Osteocyte (in vitro differentiated cells): ENCODE measurements at regions not wholly inside any gene's neighbourhood (a gene's known extent, or its start where the extent isn't known, plus 50 kb on each side); places are given as distances from the start of the nearest gene placed in this dataset.
A peak's percentile ranks its signal among the peaks of the same experiment; 100 is the strongest.

Experiments used
- DNase-seq: peaks from one replicate; pipeline ENCODE4 v3.0.0; 2021; ENCODE audit warnings: mixed read lengths; ENCODE audit not compliant: unreplicated experiment; ENCODE audit errors: extremely low spot score
- H3K27ac Mint-ChIP-seq: one replicate; pipeline ENCODE4 v1.8.0; 2021; ENCODE audit warnings: mild to moderate bottlenecking, mixed read lengths; ENCODE audit not compliant: unreplicated experiment
- H3K27me3 Mint-ChIP-seq: one replicate; pipeline ENCODE4 v1.8.0; 2021; ENCODE audit warnings: mixed read lengths; ENCODE audit not compliant: unreplicated experiment
- H3K36me3 Mint-ChIP-seq: one replicate; pipeline ENCODE4 v1.8.0; 2021; ENCODE audit warnings: mixed read lengths; ENCODE audit not compliant: unreplicated experiment
- H3K4me1 Mint-ChIP-seq: one replicate; pipeline ENCODE4 v1.8.0; 2021; ENCODE audit warnings: mixed read lengths; ENCODE audit not compliant: unreplicated experiment
- H3K4me3 Mint-ChIP-seq: one replicate; pipeline ENCODE4 v1.8.0; 2021; ENCODE audit warnings: mild to moderate bottlenecking, moderate library complexity, mixed read lengths; ENCODE audit not compliant: unreplicated experiment
- H3K9me3 Mint-ChIP-seq: one replicate; pipeline ENCODE4 v1.8.0; 2021; ENCODE audit warnings: mixed read lengths; ENCODE audit not compliant: unreplicated experiment
- CTCF ChIP-seq: fragments of 200-600 bp; sonication (generic); IDR thresholded peaks from 2 replicates; pipeline ENCODE4 v1.5.0; 2021; ENCODE audit warnings: antibody characterized with exemption, mild to moderate bottlenecking, moderate library complexity

- Mint-ChIP-seq H3K27me3 (peaks cover 20% of the 10 kb centered on the region), H3K4me1 (no peaks in the 10 kb centered on the region), H3K4me3 (no peak overlapping the region), H3K27ac (no peak overlapping the region), H3K9me3 (no peaks in the 10 kb centered on the region), H3K36me3 (no peaks in the 10 kb centered on the region)
- peak; percentile 21 for DNase-seq
- no peak for TF ChIP-seq CTCF
These were observed 62.4 kb upstream of the SLC66A3 start for GRCh38 chr2:11092701-11093335.

- Mint-ChIP-seq H3K36me3 (no peaks in the 10 kb centered on the region), H3K27me3 (peaks cover 20% of the 10 kb centered on the region)
- DNase-seq, result peak; percentile 76
These were observed 61.8 kb upstream of the SLC66A3 start for GRCh38 chr2:11093467-11093866.

GRCh38 chr2:11094021-11094810, 61.1 kb upstream of the SLC66A3 start:
- H3K27ac Mint-ChIP-seq, result no peak overlapping the region
- H3K4me1 Mint-ChIP-seq, result no peaks in the 10 kb centered on the region
- H3K9me3 Mint-ChIP-seq, result no peaks in the 10 kb centered on the region
- H3K27me3 Mint-ChIP-seq, result peaks cover 20% of the 10 kb centered on the region
- no peak for TF ChIP-seq CTCF
- no peak overlapping the region for H3K4me3 Mint-ChIP-seq
- H3K36me3 Mint-ChIP-seq, result no peaks in the 10 kb centered on the region
- DNase-seq, result peak; percentile 73

More at GRCh38 chr2:11093467-11093866, 61.8 kb upstream of the SLC66A3 start:
- Mint-ChIP-seq H3K27ac (no peak overlapping the region), H3K9me3 (no peaks in the 10 kb centered on the region), H3K4me3 (no peak overlapping the region), H3K4me1 (no peaks in the 10 kb centered on the region)
- TF ChIP-seq CTCF, result no peak

GRCh38 chr2:11096591-11096990, 58.7 kb upstream of the SLC66A3 start:
- no peak overlapping the region for H3K27ac Mint-ChIP-seq
- no peaks in the 10 kb centered on the region for H3K9me3 Mint-ChIP-seq
- no peaks in the 10 kb centered on the region for H3K36me3 Mint-ChIP-seq
- no peak for TF ChIP-seq CTCF
- DNase-seq, result peak; percentile 34
- H3K4me3 Mint-ChIP-seq, result no peak overlapping the region
- no peaks in the 10 kb centered on the region for H3K4me1 Mint-ChIP-seq
- H3K27me3 Mint-ChIP-seq, result peaks cover 17% of the 10 kb centered on the region

GRCh38 chr2:11097038-11097720, 58.1 kb upstream of the SLC66A3 start:
- H3K4me3 Mint-ChIP-seq, result no peak overlapping the region
- peak; percentile 10 for DNase-seq
- H3K9me3 Mint-ChIP-seq, result no peaks in the 10 kb centered on the region
- no peak for TF ChIP-seq CTCF
- H3K27me3 Mint-ChIP-seq, result peaks cover 21% of the 10 kb centered on the region
- H3K36me3 Mint-ChIP-seq, result no peaks in the 10 kb centered on the region
- H3K4me1 Mint-ChIP-seq, result no peaks in the 10 kb centered on the region
- H3K27ac Mint-ChIP-seq, result no peak overlapping the region
